GM12878 (cell line): ENCODE measurements at regions not wholly inside any gene's neighbourhood (a gene's known extent, or its start where the extent isn't known, plus 50 kb on each side); places are given as distances from the start of the nearest gene placed in this dataset.

Source experiments
- ATAC-seq: fragments of 200-7000 bp; cut with Tn5 transposase; 3 replicates; pipeline ENCODE4 v1.9.1; 2020; ENCODE audit warnings: mild to moderate bottlenecking, moderate library complexity
- BruUV-seq: library from RNA; stranded (reverse); fragments of 400-500 nt; replicated peaks from 2 replicates; lab custom pipeline; 2021; lab: Mats Ljungman, UMichigan
- CTCF ChIA-PET: fragments of 300-600 bp; sonication (Branson Sonifier 250); formaldehyde crosslinking; extraction: SDS; loops from one replicate; lab custom pipeline; 2021; ENCODE audit warnings: inconsistent platforms; lab: Yijun Ruan, JAX
- POLR2A ChIA-PET: fragments of 350-600 bp; formaldehyde crosslinking; extraction: SDS; loops from one replicate; lab custom pipeline; 2021; ENCODE audit warnings: inconsistent platforms; lab: Charles Lee
- RAD21 ChIA-PET: fragments of 300-600 bp; sonication (Branson Sonifier 250); formaldehyde crosslinking; loops from one replicate; lab custom pipeline; 2023; ENCODE audit warnings: antibody characterized with exemption; ENCODE audit not compliant: unreplicated experiment; lab: Charles Lee
- SMC1A ChIA-PET: fragments of 300-600 bp; sonication (Branson Sonifier 250); formaldehyde crosslinking; loops from one replicate; lab custom pipeline; 2023; ENCODE audit not compliant: unreplicated experiment, uncharacterized antibody; lab: Charles Lee
- DNase-seq: peaks from one replicate; pipeline ENCODE4 v3.0.0-alpha.2; 2011; ENCODE audit warnings: low read depth, low spot score
- FAIRE-seq: peaks from 3 replicates; lab custom pipeline; 2011; peaks lifted over from hg19 to GRCh38; lab: Jason Lieb, UNC
- H2AFZ ChIP-seq: 2 replicates; pipeline ENCODE4 v1.6.0; 2011; ENCODE audit warnings: low read depth, low read length, control low read depth; ENCODE audit not compliant: control insufficient read depth
- H3K27ac ChIP-seq: 2 replicates; pipeline ENCODE4 v1.5.1; 2011; ENCODE audit warnings: control low read depth; ENCODE audit not compliant: control insufficient read depth, insufficient read depth
- H3K27me3 ChIP-seq, 2 experiments: replicated peaks in 1 of 2; 2 replicates each; pipeline versions ENCODE4 v1.6.0 to v1.6.1; 2011; ENCODE audit warnings: low read length in 1 of 2; ENCODE audit not compliant: control insufficient read depth in 2 of 2, insufficient read depth in 2 of 2
- H3K36me3 ChIP-seq, 2 experiments: 2 replicates each; pipeline ENCODE4 v1.5.1; 2011; ENCODE audit warnings: low read length in 1 of 2; ENCODE audit not compliant: control insufficient read depth in 2 of 2, insufficient read depth in 2 of 2
- H3K4me1 ChIP-seq: 2 replicates; pipeline ENCODE4 v1.6.1; 2011; ENCODE audit warnings: mild to moderate bottlenecking, low read length, moderate library complexity, mixed read lengths; ENCODE audit not compliant: control insufficient read depth, insufficient read depth
- H3K4me2 ChIP-seq: 2 replicates; pipeline ENCODE4 v1.6.0; 2011; ENCODE audit warnings: control low read depth; ENCODE audit not compliant: control insufficient read depth, insufficient read depth
- H3K4me3 ChIP-seq: fragments of 200-600 bp; sonication (generic); 2 replicates; pipeline ENCODE4 v1.5.1; 2016
- H3K79me2 ChIP-seq: 2 replicates; pipeline ENCODE4 v1.6.0; 2011; ENCODE audit warnings: low read length; ENCODE audit not compliant: control insufficient read depth, insufficient read depth
- H3K9ac ChIP-seq: 2 replicates; pipeline ENCODE4 v1.8.0; 2011; ENCODE audit warnings: low read length, control low read depth, mixed read lengths; ENCODE audit not compliant: control insufficient read depth, insufficient read depth
- H3K9me3 ChIP-seq: replicated peaks from 3 replicates; pipeline ENCODE4 v1.5.1; 2011; ENCODE audit warnings: mild to moderate bottlenecking, low read length; ENCODE audit not compliant: control insufficient read depth, insufficient read depth
- H4K20me1 ChIP-seq: 2 replicates; pipeline ENCODE4 v1.6.0; 2011; ENCODE audit not compliant: control insufficient read depth, insufficient read depth
- DPF2 ChIP-seq: fragments of 450-650 bp; IDR thresholded peaks from 2 replicates; pipeline ENCODE4 v1.6.1; 2017; ENCODE audit warnings: mild to moderate bottlenecking
- LARP7 ChIP-seq: fragments of 450-650 bp; IDR thresholded peaks from 2 replicates; pipeline ENCODE4 v1.6.1; 2017; ENCODE audit warnings: mild to moderate bottlenecking
- MXI1 ChIP-seq: fragments of 150-350 bp; IDR thresholded peaks from 2 replicates; pipeline ENCODE4 v1.6.1; 2011; ENCODE audit warnings: low read depth, mild to moderate bottlenecking, inconsistent platforms, low read length, improper control_type of control experiment
- PRDM15 ChIP-seq: fragments of 450-650 bp; formaldehyde crosslinking; IDR thresholded peaks from 2 replicates; pipeline ENCODE4 v1.4.0; 2020; ENCODE audit warnings: mild to moderate bottlenecking, moderate library complexity
- SUPT20H ChIP-seq: IDR thresholded peaks from 2 replicates; pipeline ENCODE4 v1.6.1; 2011; ENCODE audit warnings: low read depth, mild to moderate bottlenecking, low read length, moderate library complexity, borderline replicate concordance; ENCODE audit not compliant: control insufficient read depth
- ZZZ3 ChIP-seq: IDR thresholded peaks from 2 replicates; pipeline ENCODE4 v1.6.1; 2011; ENCODE audit warnings: low read depth; ENCODE audit not compliant: control insufficient read depth, insufficient read length
- in situ Hi-C: fragments of 300-500 bp; cut with MboI; formaldehyde crosslinking; loops from 9 replicates; pipeline ENCODE4 v1.14.3; 2018; ENCODE audit warnings: mixed read lengths
- intact Hi-C: fragments of 100-400 bp; cut with micrococcal nuclease; formaldehyde crosslinking; loops from one replicate; pipeline ENCODE4 v1.14.2; 2022; ENCODE audit not compliant: unreplicated experiment
- TF ChIP-seq, protein P1 (sequence below): fragments of 450-650 bp; IDR thresholded peaks from 2 replicates; pipeline ENCODE4 v1.6.1; 2016; ENCODE audit warnings: mild to moderate bottlenecking, moderate library complexity, borderline replicate concordance
- TF ChIP-seq, protein P2 (sequence below): IDR thresholded peaks from 2 replicates; pipeline ENCODE4 v1.6.1; 2012; ENCODE audit warnings: low read depth, low read length, improper control_type of control experiment

DNA sequence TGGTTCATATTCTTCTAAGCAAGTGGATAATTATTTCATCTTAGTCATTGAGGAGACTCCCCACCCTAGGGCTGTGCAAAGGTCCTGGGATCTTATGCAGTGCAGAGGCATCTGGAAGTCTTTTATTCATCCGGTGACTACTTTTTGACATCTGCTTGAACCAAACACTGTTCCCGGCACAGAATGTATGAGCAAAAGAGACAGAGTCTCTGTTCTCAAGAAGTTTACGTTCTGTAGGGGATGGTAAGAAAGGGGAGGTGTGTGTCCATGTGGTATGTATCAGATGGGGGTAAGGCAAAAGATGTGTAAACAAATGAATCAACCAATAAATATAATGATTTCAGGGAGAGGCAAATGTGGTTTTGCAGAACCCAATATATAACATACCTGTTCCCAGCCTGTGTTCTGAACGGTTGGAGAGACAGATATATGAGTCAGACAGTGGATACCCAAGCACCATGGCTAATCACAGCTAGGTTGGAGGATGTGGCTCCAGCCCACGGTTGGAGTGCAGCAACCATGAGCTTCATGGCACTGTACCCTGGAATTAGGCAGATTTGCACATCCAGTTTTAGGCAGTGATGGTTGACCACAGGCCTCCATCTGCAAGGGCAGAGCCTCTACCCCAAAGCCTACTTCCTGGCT, 75.1 kb upstream of the CADM1 start (continued):
- TF ChIP-seq PRDM15 (CRISPR knock-in tag) = no peak
- TF ChIP-seq, protein P1, sequence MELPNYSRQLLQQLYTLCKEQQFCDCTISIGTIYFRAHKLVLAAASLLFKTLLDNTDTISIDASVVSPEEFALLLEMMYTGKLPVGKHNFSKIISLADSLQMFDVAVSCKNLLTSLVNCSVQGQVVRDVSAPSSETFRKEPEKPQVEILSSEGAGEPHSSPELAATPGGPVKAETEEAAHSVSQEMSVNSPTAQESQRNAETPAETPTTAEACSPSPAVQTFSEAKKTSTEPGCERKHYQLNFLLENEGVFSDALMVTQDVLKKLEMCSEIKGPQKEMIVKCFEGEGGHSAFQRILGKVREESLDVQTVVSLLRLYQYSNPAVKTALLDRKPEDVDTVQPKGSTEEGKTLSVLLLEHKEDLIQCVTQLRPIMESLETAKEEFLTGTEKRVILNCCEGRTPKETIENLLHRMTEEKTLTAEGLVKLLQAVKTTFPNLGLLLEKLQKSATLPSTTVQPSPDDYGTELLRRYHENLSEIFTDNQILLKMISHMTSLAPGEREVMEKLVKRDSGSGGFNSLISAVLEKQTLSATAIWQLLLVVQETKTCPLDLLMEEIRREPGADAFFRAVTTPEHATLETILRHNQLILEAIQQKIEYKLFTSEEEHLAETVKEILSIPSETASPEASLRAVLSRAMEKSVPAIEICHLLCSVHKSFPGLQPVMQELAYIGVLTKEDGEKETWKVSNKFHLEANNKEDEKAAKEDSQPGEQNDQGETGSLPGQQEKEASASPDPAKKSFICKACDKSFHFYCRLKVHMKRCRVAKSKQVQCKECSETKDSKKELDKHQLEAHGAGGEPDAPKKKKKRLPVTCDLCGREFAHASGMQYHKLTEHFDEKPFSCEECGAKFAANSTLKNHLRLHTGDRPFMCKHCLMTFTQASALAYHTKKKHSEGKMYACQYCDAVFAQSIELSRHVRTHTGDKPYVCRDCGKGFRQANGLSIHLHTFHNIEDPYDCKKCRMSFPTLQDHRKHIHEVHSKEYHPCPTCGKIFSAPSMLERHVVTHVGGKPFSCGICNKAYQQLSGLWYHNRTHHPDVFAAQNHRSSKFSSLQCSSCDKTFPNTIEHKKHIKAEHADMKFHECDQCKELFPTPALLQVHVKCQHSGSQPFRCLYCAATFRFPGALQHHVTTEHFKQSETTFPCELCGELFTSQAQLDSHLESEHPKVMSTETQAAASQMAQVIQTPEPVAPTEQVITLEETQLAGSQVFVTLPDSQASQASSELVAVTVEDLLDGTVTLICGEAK = no peak
- no peak for TF ChIP-seq DPF2
- no peak for TF ChIP-seq MXI1
- TF ChIP-seq, all 136 proteins: peak for 0

DNA sequence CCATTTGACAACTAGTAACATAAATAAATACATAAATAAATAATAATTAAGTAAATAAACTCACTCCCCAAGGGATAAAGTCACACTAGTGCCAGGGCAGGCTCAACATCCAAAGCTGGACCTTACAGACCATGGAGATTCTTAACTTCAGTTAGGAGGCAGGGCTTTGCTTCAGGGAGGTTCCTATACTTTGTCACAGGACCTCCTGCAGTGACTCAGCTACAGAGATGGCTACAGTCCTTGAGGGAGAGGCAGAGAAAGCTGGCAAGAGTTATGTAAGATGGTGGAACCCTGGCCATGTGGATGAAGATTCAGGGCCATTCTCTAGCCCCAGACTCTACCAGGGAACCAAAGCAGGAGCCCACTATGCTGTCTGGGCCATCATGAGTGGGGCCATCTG, 74.1 kb upstream of the CADM1 start:
- BruUV-seq = no TSS peak

More for the DNA sequence above, 74.1 kb upstream of the CADM1 start:
- no peak overlapping the region for H3K4me3 ChIP-seq
- H3K36me3 ChIP-seq = no peaks in the 10 kb centered on the region
- SMC1A ChIA-PET = no interaction called here
- H3K4me1 ChIP-seq = no peaks in the 10 kb centered on the region
- CTCF ChIA-PET = no interaction called here
- no peaks in the 10 kb centered on the region for H3K9me3 ChIP-seq
- intact Hi-C loops (no loop called here), in situ Hi-C loops (no loop called here)
- H3K27me3 ChIP-seq = no peaks in the 10 kb centered on the region
- DNase-seq (no peak), FAIRE-seq (no peak), ATAC-seq (no peak)
- no peak overlapping the region for H3K4me2 ChIP-seq
- no peak overlapping the region for H2AFZ ChIP-seq
- RAD21 ChIA-PET = no interaction called here
- no peaks in the 10 kb centered on the region for H4K20me1 ChIP-seq
- TF ChIP-seq ZZZ3 (no peak), LARP7 (no peak), SUPT20H (no peak)
- TF ChIP-seq, protein P2, sequence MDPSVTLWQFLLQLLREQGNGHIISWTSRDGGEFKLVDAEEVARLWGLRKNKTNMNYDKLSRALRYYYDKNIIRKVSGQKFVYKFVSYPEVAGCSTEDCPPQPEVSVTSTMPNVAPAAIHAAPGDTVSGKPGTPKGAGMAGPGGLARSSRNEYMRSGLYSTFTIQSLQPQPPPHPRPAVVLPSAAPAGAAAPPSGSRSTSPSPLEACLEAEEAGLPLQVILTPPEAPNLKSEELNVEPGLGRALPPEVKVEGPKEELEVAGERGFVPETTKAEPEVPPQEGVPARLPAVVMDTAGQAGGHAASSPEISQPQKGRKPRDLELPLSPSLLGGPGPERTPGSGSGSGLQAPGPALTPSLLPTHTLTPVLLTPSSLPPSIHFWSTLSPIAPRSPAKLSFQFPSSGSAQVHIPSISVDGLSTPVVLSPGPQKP = no peak
- H3K9ac ChIP-seq = no peak overlapping the region
- POLR2A ChIA-PET = no interaction called here
- H3K79me2 ChIP-seq = no peaks in the 10 kb centered on the region
- no peak overlapping the region for H3K27ac ChIP-seq
